Omental fat pad (tissue), 3 donors: ENCODE measurements at regions not wholly inside any gene's neighbourhood (a gene's known extent, or its start where the extent isn't known, plus 50 kb on each side); places are given as distances from the start of the nearest gene placed in this dataset.

Experiments
- ATAC-seq: fragments of 150-250 bp; one replicate; pipeline ENCODE4 v1.9.1; 2016; ENCODE audit warnings: mild to moderate bottlenecking, moderate library complexity; ENCODE audit not compliant: low FRiP score
- DNase-seq: peaks from one replicate; pipeline ENCODE4 v3.0.0-alpha.2; 2019; ENCODE audit warnings: low spot score
- TF ChIP-seq, protein P1 (sequence below), 3 donors: fragments of 450-650 bp; IDR thresholded peaks; one replicate each; pipeline ENCODE4 v1.5.1; 2016 to 2017; ENCODE audit warnings: antibody characterized with exemption in 3 of 3, mild to moderate bottlenecking in 3 of 3, moderate library complexity in 2 of 3

DNA sequence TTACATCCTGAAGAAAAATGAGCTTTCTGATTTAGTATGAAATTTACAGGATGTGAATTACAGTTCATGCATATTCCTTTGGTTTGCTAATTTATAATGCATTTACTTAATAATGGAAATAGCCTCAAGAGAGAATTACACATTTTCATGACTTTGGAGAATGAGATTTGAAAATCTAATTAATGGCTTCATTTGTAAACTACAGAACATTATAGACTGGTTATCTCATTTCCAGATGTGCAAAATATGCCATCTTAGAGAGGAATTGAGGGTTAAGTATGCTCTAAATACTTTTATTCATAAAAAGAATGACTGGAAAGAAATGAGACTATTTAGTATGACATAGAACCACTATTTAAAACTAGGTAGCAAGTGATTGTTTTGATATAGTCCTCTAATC is 94.2 kb upstream of the DNAJC10 start:
- ATAC-seq (no peak), DNase-seq (no peak)
- TF ChIP-seq, protein P1, sequence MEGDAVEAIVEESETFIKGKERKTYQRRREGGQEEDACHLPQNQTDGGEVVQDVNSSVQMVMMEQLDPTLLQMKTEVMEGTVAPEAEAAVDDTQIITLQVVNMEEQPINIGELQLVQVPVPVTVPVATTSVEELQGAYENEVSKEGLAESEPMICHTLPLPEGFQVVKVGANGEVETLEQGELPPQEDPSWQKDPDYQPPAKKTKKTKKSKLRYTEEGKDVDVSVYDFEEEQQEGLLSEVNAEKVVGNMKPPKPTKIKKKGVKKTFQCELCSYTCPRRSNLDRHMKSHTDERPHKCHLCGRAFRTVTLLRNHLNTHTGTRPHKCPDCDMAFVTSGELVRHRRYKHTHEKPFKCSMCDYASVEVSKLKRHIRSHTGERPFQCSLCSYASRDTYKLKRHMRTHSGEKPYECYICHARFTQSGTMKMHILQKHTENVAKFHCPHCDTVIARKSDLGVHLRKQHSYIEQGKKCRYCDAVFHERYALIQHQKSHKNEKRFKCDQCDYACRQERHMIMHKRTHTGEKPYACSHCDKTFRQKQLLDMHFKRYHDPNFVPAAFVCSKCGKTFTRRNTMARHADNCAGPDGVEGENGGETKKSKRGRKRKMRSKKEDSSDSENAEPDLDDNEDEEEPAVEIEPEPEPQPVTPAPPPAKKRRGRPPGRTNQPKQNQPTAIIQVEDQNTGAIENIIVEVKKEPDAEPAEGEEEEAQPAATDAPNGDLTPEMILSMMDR (IDR thresholded peaks at IDR 0.05), result no peak

DNA sequence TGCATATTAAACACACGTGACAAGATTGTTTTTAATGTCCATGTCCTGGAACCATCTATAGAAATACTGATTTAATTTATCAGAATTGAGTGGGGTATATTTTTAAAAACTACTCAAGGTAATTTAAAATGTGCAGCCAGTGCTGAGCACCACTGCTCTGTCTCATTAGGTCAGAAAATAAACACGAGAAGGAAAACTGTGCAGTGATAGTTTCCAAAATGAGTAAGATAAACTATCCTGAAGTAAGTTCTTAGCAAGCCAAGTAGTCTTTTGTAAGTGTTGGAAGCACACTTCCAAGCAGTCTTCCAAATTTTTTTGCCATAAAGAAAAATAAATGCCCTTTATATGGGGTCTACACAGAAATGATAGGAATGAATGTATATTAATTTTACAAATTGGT is 93.8 kb upstream of the DNAJC10 start:
- TF ChIP-seq, protein P1 (IDR thresholded peaks at IDR 0.05), result no peak
- DNase-seq, result no peak
- no peak for ATAC-seq

DNA sequence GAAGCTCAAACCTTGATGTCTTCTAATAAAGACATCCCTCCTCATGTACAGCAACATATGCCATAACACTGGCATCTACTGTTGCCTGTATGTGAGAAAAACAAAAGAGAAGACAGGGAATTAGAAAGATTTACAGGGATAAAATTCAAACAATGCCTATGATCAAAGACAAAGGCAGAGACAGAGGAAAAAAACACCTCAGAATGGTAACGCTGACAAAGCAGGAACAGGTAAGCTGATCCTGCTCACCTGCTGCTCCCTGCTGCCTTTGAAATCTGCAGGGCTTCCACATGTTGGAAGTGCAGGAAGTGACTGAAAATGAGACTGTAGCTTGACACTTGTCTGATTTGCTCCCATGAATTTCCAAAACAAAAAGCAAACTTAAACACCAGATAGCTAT is 90.2 kb upstream of the DNAJC10 start:
- no peak for DNase-seq
- TF ChIP-seq, protein P1 (IDR thresholded peaks at IDR 0.05), result no peak
- ATAC-seq, result no peak

DNA sequence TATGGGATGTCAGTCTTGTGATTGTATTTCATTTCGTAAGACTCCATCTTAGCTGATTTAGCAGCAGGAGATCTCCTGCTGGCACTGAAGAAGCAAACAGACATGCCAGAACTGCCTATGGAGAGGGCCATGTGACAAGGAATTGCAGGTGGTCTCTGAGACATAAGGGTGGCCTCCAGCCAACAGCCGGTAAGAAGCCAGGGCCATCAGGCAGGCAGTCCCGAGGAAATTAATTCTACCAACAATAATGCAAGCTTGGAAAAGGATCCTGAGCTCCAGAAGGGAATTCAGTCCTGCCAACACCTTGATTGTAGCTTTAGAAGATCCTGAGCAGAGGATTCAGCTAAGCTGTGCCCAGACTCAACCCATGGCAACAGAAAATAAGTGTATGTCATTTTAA is 87.1 kb upstream of the DNAJC10 start:
- TF ChIP-seq, protein P1 (IDR thresholded peaks at IDR 0.05), result no peak
- no peak for DNase-seq
- ATAC-seq, result no peak

DNA sequence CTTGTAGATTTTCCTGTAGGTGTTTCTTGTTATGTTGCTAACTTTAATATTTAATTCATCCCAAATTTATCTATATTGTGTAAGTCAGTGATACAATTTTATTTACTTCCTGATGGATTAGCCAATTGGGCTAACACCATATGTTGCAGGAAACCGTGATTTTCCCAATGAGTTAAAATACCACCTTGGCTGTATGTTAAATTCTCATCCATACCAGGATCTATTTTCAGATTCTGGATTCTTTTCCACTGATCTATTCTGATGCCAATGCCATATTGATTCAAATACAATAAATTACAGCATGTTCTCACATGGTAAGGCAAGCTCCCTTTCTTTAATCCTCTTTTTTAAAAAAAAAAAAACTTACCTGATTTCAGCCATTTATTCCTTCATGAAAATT is 85.8 kb upstream of the DNAJC10 start:
- TF ChIP-seq, protein P1 (IDR thresholded peaks at IDR 0.05), result no peak
- DNase-seq, result no peak

DNA sequence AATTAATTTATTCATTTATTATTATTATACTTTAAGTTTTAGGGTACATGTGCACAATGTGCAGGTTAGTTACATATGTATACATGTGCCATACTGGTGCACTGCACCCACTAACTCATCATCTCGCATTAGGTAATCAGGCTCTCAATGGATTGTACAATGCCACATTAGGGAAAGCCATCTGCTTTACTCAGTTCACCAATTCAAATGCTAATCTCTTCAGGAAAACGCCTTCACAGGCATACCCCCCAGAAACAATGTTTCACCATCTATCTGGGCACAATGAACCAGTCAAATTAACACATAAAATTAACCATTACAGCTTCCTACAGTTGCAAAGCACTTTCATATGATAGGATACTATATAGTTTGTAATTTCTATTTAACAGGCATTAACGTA is 84.8 kb upstream of the DNAJC10 start:
- ATAC-seq (no peak), DNase-seq (no peak)
- TF ChIP-seq, protein P1 (IDR thresholded peaks at IDR 0.05), result no peak

More for the DNA sequence above, 85.8 kb upstream of the DNAJC10 start:
- ATAC-seq, result no peak

DNA sequence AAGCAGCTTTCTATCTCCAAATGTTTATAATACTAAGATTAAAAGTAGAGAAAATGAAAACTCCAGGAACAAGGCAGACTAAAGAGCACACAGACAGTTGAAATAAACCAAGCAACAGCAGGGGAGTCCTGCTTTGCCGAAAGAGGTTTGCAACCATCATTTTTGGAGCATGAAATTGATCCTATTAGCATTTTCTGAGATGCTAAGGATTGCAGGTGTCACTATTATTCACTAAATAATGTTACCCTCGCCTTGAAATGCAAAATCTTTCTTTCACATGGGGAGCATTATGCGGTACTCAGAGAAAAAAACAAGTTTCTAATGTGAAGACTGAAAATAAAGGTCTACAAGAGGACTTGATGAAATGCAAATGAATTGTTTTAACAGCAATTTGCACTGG is 81.7 kb upstream of the DNAJC10 start:
- TF ChIP-seq, protein P1 (IDR thresholded peaks at IDR 0.05), result no peak
- ATAC-seq, result no peak
- DNase-seq, result no peak
